Progenitor cell of endocrine pancreas (in vitro differentiated cells): ENCODE measurements at regions not wholly inside any gene's neighbourhood (a gene's known extent, or its start where the extent isn't known, plus 50 kb on each side); places are given as distances from the start of the nearest gene placed in this dataset.

ENCODE experiments used
- DNase-seq: peaks from one replicate; pipeline ENCODE4 v3.0.0; 2021; ENCODE audit warnings: low spot score; ENCODE audit not compliant: unreplicated experiment
- H3K27ac Mint-ChIP-seq: 2 replicates; pipeline ENCODE4 v1.8.0; 2021; ENCODE audit warnings: mild to moderate bottlenecking, moderate library complexity, mixed read lengths
- H3K27me3 Mint-ChIP-seq: 2 replicates; pipeline ENCODE4 v1.8.0; 2021; ENCODE audit warnings: mixed read lengths
- H3K36me3 Mint-ChIP-seq: 2 replicates; pipeline ENCODE4 v1.8.0; 2022; ENCODE audit warnings: mixed read lengths; ENCODE audit not compliant: insufficient read depth
- H3K4me1 Mint-ChIP-seq: 2 replicates; pipeline ENCODE4 v1.8.0; 2021; ENCODE audit warnings: low read depth, mixed read lengths
- H3K4me3 Mint-ChIP-seq: 2 replicates; pipeline ENCODE4 v1.8.0; 2021; ENCODE audit warnings: low read depth, mild to moderate bottlenecking, moderate library complexity, mixed read lengths
- H3K9me3 Mint-ChIP-seq: 2 replicates; pipeline ENCODE4 v1.8.0; 2021; ENCODE audit warnings: low read depth, mixed read lengths
- CTCF ChIP-seq: fragments of 200-600 bp; sonication (generic); IDR thresholded peaks from one replicate; pipeline ENCODE4 v1.5.0; 2021; ENCODE audit warnings: antibody characterized with exemption, mild to moderate bottlenecking; ENCODE audit not compliant: unreplicated experiment

- peaks cover 9% of the 10 kb centered on the region for H3K9me3 Mint-ChIP-seq
Observed at GRCh38 chr9:78745331-78745730, 448.4 kb downstream of the PSAT1 start.

GRCh38 chr9:78746010-78746409 lies 449.1 kb downstream of the PSAT1 start:
- H3K4me3 Mint-ChIP-seq, result no peak overlapping the region
- H3K4me1 Mint-ChIP-seq, result no peaks in the 10 kb centered on the region
- H3K27me3 Mint-ChIP-seq, result no peaks in the 10 kb centered on the region
- DNase-seq, result no peak
- H3K36me3 Mint-ChIP-seq, result no peaks in the 10 kb centered on the region
- H3K27ac Mint-ChIP-seq, result no peak overlapping the region
- no peak for TF ChIP-seq CTCF
- H3K9me3 Mint-ChIP-seq, result peaks cover 14% of the 10 kb centered on the region

More at GRCh38 chr9:78745331-78745730, 448.4 kb downstream of the PSAT1 start:
- Mint-ChIP-seq H3K4me3 (no peak overlapping the region), H3K36me3 (no peaks in the 10 kb centered on the region), H3K27ac (no peak overlapping the region), H3K4me1 (peaks cover 3% of the 10 kb centered on the region), H3K27me3 (no peaks in the 10 kb centered on the region)
- no peak for DNase-seq
- TF ChIP-seq CTCF, result no peak

GRCh38 chr9:78753039-78753438 lies 456.1 kb downstream of the PSAT1 start:
- Mint-ChIP-seq H3K27me3 (no peaks in the 10 kb centered on the region), H3K4me3 (no peak overlapping the region), H3K9me3 (peaks cover 14% of the 10 kb centered on the region), H3K36me3 (no peaks in the 10 kb centered on the region), H3K27ac (peak overlapping the region; percentile 35), H3K4me1 (no peaks in the 10 kb centered on the region)
- TF ChIP-seq CTCF, result no peak
- DNase-seq, result no peak

- H3K4me3 Mint-ChIP-seq, result no peak overlapping the region
- peaks cover 3% of the 10 kb centered on the region for H3K9me3 Mint-ChIP-seq
- no peak for DNase-seq
- H3K27me3 Mint-ChIP-seq, result no peaks in the 10 kb centered on the region
- TF ChIP-seq CTCF, result no peak
- H3K4me1 Mint-ChIP-seq, result no peaks in the 10 kb centered on the region
- no peak overlapping the region for H3K27ac Mint-ChIP-seq
- no peaks in the 10 kb centered on the region for H3K36me3 Mint-ChIP-seq
Observed at GRCh38 chr9:78756813-78757510, 460.0 kb downstream of the PSAT1 start.

GRCh38 chr9:78763424-78763823 lies 466.5 kb downstream of the PSAT1 start:
- TF ChIP-seq CTCF, result no peak
- Mint-ChIP-seq H3K27me3 (no peaks in the 10 kb centered on the region), H3K27ac (peak overlapping the region; percentile 58), H3K4me1 (no peaks in the 10 kb centered on the region), H3K36me3 (no peaks in the 10 kb centered on the region), H3K9me3 (no peaks in the 10 kb centered on the region), H3K4me3 (no peak overlapping the region)
- no peak for DNase-seq
